AG09309 (cell line): ENCODE measurements at regions not wholly inside any gene's neighbourhood (a gene's known extent, or its start where the extent isn't known, plus 50 kb on each side); places are given as distances from the start of the nearest gene placed in this dataset.

Experiments used
- DNase-seq: peaks from one replicate; pipeline ENCODE4 v3.0.0-alpha.2; 2010; ENCODE audit warnings: low read depth
- H3K4me3 ChIP-seq: 2 replicates; pipeline ENCODE4 v1.5.1; 2011; ENCODE audit warnings: mild to moderate bottlenecking, low read depth, low read length, moderate library complexity; ENCODE audit not compliant: control insufficient read depth
- CTCF ChIP-seq: IDR thresholded peaks from 2 replicates; pipeline ENCODE4 v1.5.1; 2011; ENCODE audit warnings: mild to moderate bottlenecking, low read depth, low read length, inconsistent platforms; ENCODE audit not compliant: insufficient read depth, control insufficient read depth; ENCODE audit errors: missing control alignments

GRCh38 chr6:23222724-23223123 is 653.4 kb downstream of the HDGFL1 start:
- no peak overlapping the region for H3K4me3 ChIP-seq
- no peak for DNase-seq
- TF ChIP-seq CTCF = no peak

- no peak overlapping the region for H3K4me3 ChIP-seq
- no peak for DNase-seq
- no peak for TF ChIP-seq CTCF
These were observed 655.2 kb downstream of the HDGFL1 start for GRCh38 chr6:23224540-23224939.

GRCh38 chr6:23228439-23229024 is 659.2 kb downstream of the HDGFL1 start:
- TF ChIP-seq CTCF = no peak
- H3K4me3 ChIP-seq = no peak overlapping the region
- DNase-seq = no peak

- DNase-seq = no peak
- no peak overlapping the region for H3K4me3 ChIP-seq
- no peak for TF ChIP-seq CTCF
These were observed 674.5 kb downstream of the HDGFL1 start for GRCh38 chr6:23243854-23244253.

- no peak for TF ChIP-seq CTCF
- no peak overlapping the region for H3K4me3 ChIP-seq
- DNase-seq = peak; percentile 66
These were observed 674.9 kb downstream of the HDGFL1 start for GRCh38 chr6:23244300-23244699.

- TF ChIP-seq CTCF = no peak
- no peak overlapping the region for H3K4me3 ChIP-seq
- DNase-seq = peak; percentile 62
These were observed 676.2 kb downstream of the HDGFL1 start for GRCh38 chr6:23245572-23245971.

GRCh38 chr6:23246896-23247295 is 677.5 kb downstream of the HDGFL1 start:
- H3K4me3 ChIP-seq = no peak overlapping the region
- DNase-seq = no peak
- no peak for TF ChIP-seq CTCF
